ENCODE measurements at regions not wholly inside any gene's neighbourhood (a gene's known extent, or its start where the extent isn't known, plus 50 kb on each side); places are given as distances from the start of the nearest gene placed in this dataset.
A peak's percentile ranks its signal among the peaks of the same experiment; 100 is the strongest.

DNA sequence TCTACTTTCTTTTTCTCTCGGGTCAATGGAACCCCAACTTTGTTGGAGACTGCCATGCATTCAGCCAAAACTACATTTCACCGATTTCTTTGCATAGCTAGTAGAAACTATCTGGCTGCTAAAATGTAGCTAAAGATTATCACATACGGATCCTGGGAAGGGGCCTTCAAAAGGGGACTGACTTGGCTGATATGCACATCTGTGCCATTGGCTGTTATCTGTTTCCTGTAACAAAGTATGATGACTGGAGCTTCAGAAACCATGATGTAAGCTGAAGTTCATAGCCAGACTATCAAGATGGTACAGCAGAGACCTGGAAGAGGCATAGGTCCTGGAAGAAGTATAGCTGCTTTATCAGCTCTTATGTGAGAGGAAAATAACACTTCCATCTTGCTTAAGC, 179.1 kb downstream of the NSUN3 start:
- CTCF ChIA-PET: no interaction called here
- intact Hi-C loops (cut with micrococcal nuclease; ENCODE audit: unreplicated experiment): no loop called here

DNA sequence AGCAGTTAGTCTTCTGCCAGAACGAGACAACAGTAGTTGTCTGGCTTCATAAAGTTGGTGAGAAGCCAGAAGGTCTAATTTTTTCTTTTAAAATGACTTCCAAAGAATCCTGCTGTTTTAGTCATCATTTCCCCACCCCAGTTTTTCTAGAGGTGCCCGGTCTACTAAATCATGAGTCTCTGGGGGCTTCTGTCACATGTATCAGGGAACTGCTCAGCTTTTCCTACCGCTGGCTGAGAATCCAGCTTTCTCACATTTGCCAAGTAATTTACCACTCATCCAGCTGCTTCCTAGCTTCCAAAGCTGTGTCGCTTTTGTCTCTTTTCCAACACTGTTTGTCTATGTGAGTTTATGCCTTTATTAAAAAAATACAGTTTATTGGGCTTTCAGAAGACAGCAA, 183.3 kb downstream of the NSUN3 start:
- peak; percentile 29 for DNase-seq (ENCODE audit: low spot score)
- BruUV-seq (replicated peaks): no TSS peak
- intact Hi-C loops (cut with micrococcal nuclease; ENCODE audit: unreplicated experiment): loop anchor here (5.0 kb wide), 2 partner anchors 41 to 261 kb away; no protein-coding TSS in a partner anchor

More for the DNA sequence above, 179.1 kb downstream of the NSUN3 start:
- no peak for DNase-seq (ENCODE audit: low spot score)
- POLR2A ChIA-PET (ENCODE audit: low non-redundant PET): no interaction called here
- Histone ChIP-seq H3K36me3 (ENCODE audit: insufficient read depth, low read length, poor library complexity, severe bottlenecking) (no peaks in the 10 kb centered on the region), H3K9me3 (ENCODE audit: low read depth, low read length, poor library complexity, severe bottlenecking) (no peaks in the 10 kb centered on the region), H3K4me1 (ENCODE audit: insufficient read depth, low read length, poor library complexity, severe bottlenecking) (peaks cover 9% of the 10 kb centered on the region), H3K27me3 (replicated peaks; ENCODE audit: insufficient read depth, low read depth, low read length, poor library complexity) (peaks cover 6% of the 10 kb centered on the region), H3K27ac (ENCODE audit: low read depth, low read length, poor library complexity, severe bottlenecking) (no peak overlapping the region), H3K4me3 (ENCODE audit: low read depth, low read length, poor library complexity, severe bottlenecking) (no peak overlapping the region)
- no TSS peak for BruUV-seq (replicated peaks)
- no peak for TF ChIP-seq EZH2 (IDR thresholded peaks at IDR 0.05; ENCODE audit: borderline replicate concordance, low read depth, low read length, poor library complexity, severe bottlenecking)
- TF ChIP-seq, protein P1, sequence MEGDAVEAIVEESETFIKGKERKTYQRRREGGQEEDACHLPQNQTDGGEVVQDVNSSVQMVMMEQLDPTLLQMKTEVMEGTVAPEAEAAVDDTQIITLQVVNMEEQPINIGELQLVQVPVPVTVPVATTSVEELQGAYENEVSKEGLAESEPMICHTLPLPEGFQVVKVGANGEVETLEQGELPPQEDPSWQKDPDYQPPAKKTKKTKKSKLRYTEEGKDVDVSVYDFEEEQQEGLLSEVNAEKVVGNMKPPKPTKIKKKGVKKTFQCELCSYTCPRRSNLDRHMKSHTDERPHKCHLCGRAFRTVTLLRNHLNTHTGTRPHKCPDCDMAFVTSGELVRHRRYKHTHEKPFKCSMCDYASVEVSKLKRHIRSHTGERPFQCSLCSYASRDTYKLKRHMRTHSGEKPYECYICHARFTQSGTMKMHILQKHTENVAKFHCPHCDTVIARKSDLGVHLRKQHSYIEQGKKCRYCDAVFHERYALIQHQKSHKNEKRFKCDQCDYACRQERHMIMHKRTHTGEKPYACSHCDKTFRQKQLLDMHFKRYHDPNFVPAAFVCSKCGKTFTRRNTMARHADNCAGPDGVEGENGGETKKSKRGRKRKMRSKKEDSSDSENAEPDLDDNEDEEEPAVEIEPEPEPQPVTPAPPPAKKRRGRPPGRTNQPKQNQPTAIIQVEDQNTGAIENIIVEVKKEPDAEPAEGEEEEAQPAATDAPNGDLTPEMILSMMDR (conservative IDR thresholded peaks at IDR 0.05; ENCODE audit: low read depth, low read length): no peak

DNA sequence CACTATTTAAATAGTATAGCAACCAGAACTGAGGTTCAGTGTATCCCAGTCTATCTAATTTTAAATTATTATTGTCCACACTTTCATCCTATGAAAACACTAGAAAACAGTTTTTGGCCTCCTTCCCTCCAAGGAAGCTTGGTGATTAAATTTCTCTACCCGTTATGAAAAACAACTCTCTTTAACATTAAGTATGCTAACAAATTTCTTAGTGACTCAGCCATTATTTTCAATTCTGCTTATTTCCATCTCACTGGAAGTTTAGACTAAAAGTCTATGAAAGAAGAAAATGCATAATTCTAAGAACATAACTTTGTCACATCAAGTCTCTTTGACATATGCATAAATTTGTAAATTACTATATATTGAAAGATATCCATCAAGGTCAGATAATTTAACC, 185.2 kb downstream of the NSUN3 start:
- H3K27ac ChIP-seq (ENCODE audit: low read depth, low read length, poor library complexity, severe bottlenecking): no peak overlapping the region
- H3K36me3 ChIP-seq (ENCODE audit: insufficient read depth, low read length, poor library complexity, severe bottlenecking): no peaks in the 10 kb centered on the region
- peaks cover 9% of the 10 kb centered on the region for H3K4me1 ChIP-seq (ENCODE audit: insufficient read depth, low read length, poor library complexity, severe bottlenecking)
- no peaks in the 10 kb centered on the region for H3K9me3 ChIP-seq (ENCODE audit: low read depth, low read length, poor library complexity, severe bottlenecking)
- BruUV-seq (replicated peaks): no TSS peak
- peaks cover 6% of the 10 kb centered on the region for H3K27me3 ChIP-seq (replicated peaks; ENCODE audit: insufficient read depth, low read depth, low read length, poor library complexity)
- TF ChIP-seq, protein P1 (conservative IDR thresholded peaks at IDR 0.05; ENCODE audit: low read depth, low read length): no peak
- TF ChIP-seq EZH2 (IDR thresholded peaks at IDR 0.05; ENCODE audit: borderline replicate concordance, low read depth, low read length, poor library complexity, severe bottlenecking): no peak
- no peak overlapping the region for H3K4me3 ChIP-seq (ENCODE audit: low read depth, low read length, poor library complexity, severe bottlenecking)
- ChIA-PET CTCF (no interaction called here), POLR2A (ENCODE audit: low non-redundant PET) (interaction anchor here (0.6 kb wide), 1 partner anchor 324 kb away, joined by 4 read pairs; no protein-coding TSS in a partner anchor)
- intact Hi-C loops (cut with micrococcal nuclease; ENCODE audit: unreplicated experiment): loop anchor here (5.0 kb wide), 2 partner anchors 39 to 259 kb away; no protein-coding TSS in a partner anchor
- DNase-seq (ENCODE audit: low spot score): no peak

More for the DNA sequence above, 183.3 kb downstream of the NSUN3 start:
- ChIA-PET CTCF (no interaction called here), POLR2A (ENCODE audit: low non-redundant PET) (no interaction called here)
- Histone ChIP-seq H3K36me3 (ENCODE audit: insufficient read depth, low read length, poor library complexity, severe bottlenecking) (no peaks in the 10 kb centered on the region), H3K4me1 (ENCODE audit: insufficient read depth, low read length, poor library complexity, severe bottlenecking) (peaks cover 9% of the 10 kb centered on the region), H3K4me3 (ENCODE audit: low read depth, low read length, poor library complexity, severe bottlenecking) (no peak overlapping the region), H3K27me3 (replicated peaks; ENCODE audit: insufficient read depth, low read depth, low read length, poor library complexity) (peaks cover 6% of the 10 kb centered on the region), H3K27ac (ENCODE audit: low read depth, low read length, poor library complexity, severe bottlenecking) (no peak overlapping the region), H3K9me3 (ENCODE audit: low read depth, low read length, poor library complexity, severe bottlenecking) (no peaks in the 10 kb centered on the region)
- TF ChIP-seq, protein P1 (conservative IDR thresholded peaks at IDR 0.05; ENCODE audit: low read depth, low read length): no peak
- TF ChIP-seq EZH2 (IDR thresholded peaks at IDR 0.05; ENCODE audit: borderline replicate concordance, low read depth, low read length, poor library complexity, severe bottlenecking): no peak

Data from A673 (cell line).